ENCODE measurements at regions not wholly inside any gene's neighbourhood (a gene's known extent, or its start where the extent isn't known, plus 50 kb on each side); places are given as distances from the start of the nearest gene placed in this dataset.
"Not testable (repeated sequence)": the region's sequence is repeated elsewhere in the genome, so short reads cannot be mapped to it uniquely, and the experiment has no call there.

GRCh38 chr9:20238921-20239320, 383.4 kb downstream of the MLLT3 start:
- no peak for DNase-seq (ENCODE audit: low read depth)

- DNase-seq (ENCODE audit: low read depth) = no peak
Observed at GRCh38 chr9:20237686-20238085, 384.6 kb downstream of the MLLT3 start.

GRCh38 chr9:20236676-20237075, 385.6 kb downstream of the MLLT3 start:
- no peak for DNase-seq (ENCODE audit: low read depth)

GRCh38 chr9:20235206-20235605, 387.1 kb downstream of the MLLT3 start:
- not testable (repeated sequence) for DNase-seq (ENCODE audit: low read depth)

GRCh38 chr9:20228096-20228495, 394.2 kb downstream of the MLLT3 start:
- no peak for DNase-seq (ENCODE audit: low read depth)

GRCh38 chr9:20227166-20227874, 395.0 kb downstream of the MLLT3 start:
- DNase-seq (ENCODE audit: low read depth) = no peak

- no peak for DNase-seq (ENCODE audit: low read depth)
Observed at GRCh38 chr9:20226345-20226744, 396.0 kb downstream of the MLLT3 start.

- no peak for DNase-seq (ENCODE audit: low read depth)
Observed at GRCh38 chr9:20225826-20226225, 396.5 kb downstream of the MLLT3 start.

- no peak for DNase-seq (ENCODE audit: low read depth)
Observed at GRCh38 chr9:20224756-20225155, 397.5 kb downstream of the MLLT3 start.

GRCh38 chr9:20220286-20220685, 402.0 kb downstream of the MLLT3 start:
- no peak for DNase-seq (ENCODE audit: low read depth)

GRCh38 chr9:20219437-20219836, 402.9 kb downstream of the MLLT3 start:
- DNase-seq (ENCODE audit: low read depth) = no peak

- DNase-seq (ENCODE audit: low read depth) = no peak
Observed at GRCh38 chr9:20217596-20217995, 404.7 kb downstream of the MLLT3 start.

GRCh38 chr9:20216438-20216837, 405.9 kb downstream of the MLLT3 start:
- DNase-seq (ENCODE audit: low read depth) = no peak

GRCh38 chr9:20215552-20215951, 406.7 kb downstream of the MLLT3 start:
- no peak for DNase-seq (ENCODE audit: low read depth)

- no peak for DNase-seq (ENCODE audit: low read depth)
Observed at GRCh38 chr9:20212806-20213205, 409.5 kb downstream of the MLLT3 start.

GRCh38 chr9:20209391-20210340, 412.6 kb downstream of the MLLT3 start:
- no peak for DNase-seq (ENCODE audit: low read depth)

GRCh38 chr9:20208961-20209371, 413.3 kb downstream of the MLLT3 start:
- DNase-seq (ENCODE audit: low read depth) = no peak

- no peak for DNase-seq (ENCODE audit: low read depth)
Observed at GRCh38 chr9:20208226-20208625, 414.1 kb downstream of the MLLT3 start.

GRCh38 chr9:20207176-20207575, 415.1 kb downstream of the MLLT3 start:
- DNase-seq (ENCODE audit: low read depth) = no peak

- DNase-seq (ENCODE audit: low read depth) = no peak
Observed at GRCh38 chr9:20205821-20206220, 416.5 kb downstream of the MLLT3 start.

GRCh38 chr9:20200991-20201431, 412.2 kb upstream of the SLC24A2 start:
- DNase-seq (ENCODE audit: low read depth) = no peak

- no peak for DNase-seq (ENCODE audit: low read depth)
Observed at GRCh38 chr9:20200581-20200980, 411.7 kb upstream of the SLC24A2 start.

- DNase-seq (ENCODE audit: low read depth) = no peak
Observed at GRCh38 chr9:20199111-20199510, 410.3 kb upstream of the SLC24A2 start.
